C4-2B (cell line): ENCODE measurements at regions not wholly inside any gene's neighbourhood (a gene's known extent, or its start where the extent isn't known, plus 50 kb on each side); places are given as distances from the start of the nearest gene placed in this dataset.

ENCODE experiments used
- ZFX ChIP-seq: fragments of 450-650 bp; IDR thresholded peaks from 2 replicates; pipeline ENCODE4 v1.6.1; 2017
- TF ChIP-seq, protein P1 (sequence below): fragments of 450-650 bp; conservative IDR thresholded peaks from 2 replicates; pipeline ENCODE4 v1.5.1; 2017; ENCODE audit warnings: mild to moderate bottlenecking

DNA sequence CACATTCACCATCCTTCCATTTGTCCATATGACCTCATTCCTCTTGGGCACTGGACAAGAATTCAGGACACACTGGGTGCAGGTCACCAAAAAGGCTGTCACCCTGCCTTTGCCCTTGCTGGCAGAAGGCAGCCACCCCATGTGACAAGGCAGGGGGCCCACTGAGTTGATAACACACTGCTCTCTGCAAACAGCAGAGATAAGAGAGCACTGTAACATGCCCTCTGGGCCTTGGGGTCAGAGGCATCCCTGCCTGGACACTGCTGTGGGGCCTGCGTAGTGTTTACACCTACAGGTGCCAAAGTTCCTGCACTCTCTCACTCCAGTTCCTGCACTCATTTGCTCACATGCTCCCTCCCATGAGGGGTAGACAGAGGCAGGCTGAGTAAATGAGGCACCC, 344.7 kb upstream of the TCF4 start:
- TF ChIP-seq, protein P1, sequence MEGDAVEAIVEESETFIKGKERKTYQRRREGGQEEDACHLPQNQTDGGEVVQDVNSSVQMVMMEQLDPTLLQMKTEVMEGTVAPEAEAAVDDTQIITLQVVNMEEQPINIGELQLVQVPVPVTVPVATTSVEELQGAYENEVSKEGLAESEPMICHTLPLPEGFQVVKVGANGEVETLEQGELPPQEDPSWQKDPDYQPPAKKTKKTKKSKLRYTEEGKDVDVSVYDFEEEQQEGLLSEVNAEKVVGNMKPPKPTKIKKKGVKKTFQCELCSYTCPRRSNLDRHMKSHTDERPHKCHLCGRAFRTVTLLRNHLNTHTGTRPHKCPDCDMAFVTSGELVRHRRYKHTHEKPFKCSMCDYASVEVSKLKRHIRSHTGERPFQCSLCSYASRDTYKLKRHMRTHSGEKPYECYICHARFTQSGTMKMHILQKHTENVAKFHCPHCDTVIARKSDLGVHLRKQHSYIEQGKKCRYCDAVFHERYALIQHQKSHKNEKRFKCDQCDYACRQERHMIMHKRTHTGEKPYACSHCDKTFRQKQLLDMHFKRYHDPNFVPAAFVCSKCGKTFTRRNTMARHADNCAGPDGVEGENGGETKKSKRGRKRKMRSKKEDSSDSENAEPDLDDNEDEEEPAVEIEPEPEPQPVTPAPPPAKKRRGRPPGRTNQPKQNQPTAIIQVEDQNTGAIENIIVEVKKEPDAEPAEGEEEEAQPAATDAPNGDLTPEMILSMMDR = no peak
- no peak for TF ChIP-seq ZFX
